ENCODE measurements at regions not wholly inside any gene's neighbourhood (a gene's known extent, or its start where the extent isn't known, plus 50 kb on each side); places are given as distances from the start of the nearest gene placed in this dataset.

- TF ChIP-seq CTCF (IDR thresholded peaks at IDR 0.05): no peak
- TF ChIP-seq POLR2A (IDR thresholded peaks at IDR 0.05): no peak
- no peak for TF ChIP-seq POLR2AphosphoS5 (IDR thresholded peaks at IDR 0.05)
These were observed 419.7 kb upstream of the CNTN5 start for GRCh38 chr11:98600786-98601773.

All from breast epithelium (tissue), 3 donors.